Neural cell (in vitro differentiated cells): ENCODE measurements at regions not wholly inside any gene's neighbourhood (a gene's known extent, or its start where the extent isn't known, plus 50 kb on each side); places are given as distances from the start of the nearest gene placed in this dataset.

Experiments
- H2AFZ ChIP-seq: fragments of 200-600, 300-800 bp; sonication (generic), shearing (Covaris generic); 2 replicates; pipeline ENCODE4 v1.6.0; 2014; ENCODE audit warnings: low read depth, mild to moderate bottlenecking, antibody characterized with exemption, low read length, moderate library complexity
- H3F3A ChIP-seq: fragments of 200-600 bp; shearing (Covaris generic); 2 replicates; pipeline ENCODE4 v1.6.1; 2016; ENCODE audit warnings: mild to moderate bottlenecking, moderate library complexity, mixed read lengths, antibody characterized with exemption, low read length; ENCODE audit not compliant: insufficient read depth, poor library complexity, severe bottlenecking
- H3K27ac ChIP-seq: fragments of 200-600, 300-800 bp; sonication (generic), shearing (Covaris generic); 2 replicates; pipeline ENCODE4 v1.5.1; 2014; ENCODE audit warnings: mild to moderate bottlenecking, low read length, moderate library complexity
- H3K27me3 ChIP-seq: fragments of 300-800, 200-600 bp; sonication (generic), shearing (Covaris generic); 2 replicates; pipeline ENCODE4 v1.6.0; 2014; ENCODE audit warnings: mild to moderate bottlenecking, low read depth, low read length, moderate library complexity; ENCODE audit not compliant: insufficient read depth
- H3K36me3 ChIP-seq: fragments of 300-800, 200-600 bp; sonication (generic), shearing (Covaris generic); 2 replicates; pipeline ENCODE4 v1.5.1; 2014; ENCODE audit warnings: mild to moderate bottlenecking, antibody characterized with exemption, low read length, moderate library complexity; ENCODE audit not compliant: insufficient read depth
- H3K4me2 ChIP-seq: fragments of 300-800, 200-600 bp; sonication (generic), shearing (Covaris generic); 2 replicates; pipeline ENCODE4 v1.6.0; 2014; ENCODE audit warnings: mild to moderate bottlenecking, low read length
- H3K4me3 ChIP-seq: fragments of 300-800, 200-600 bp; sonication (generic), shearing (Covaris generic); 2 replicates; pipeline ENCODE4 v1.5.1; 2014; ENCODE audit warnings: mild to moderate bottlenecking, low read length, moderate library complexity
- H3K79me2 ChIP-seq: fragments of 200-600 bp; shearing (Covaris generic); replicated peaks from 2 replicates; pipeline ENCODE4 v1.6.0; 2014; ENCODE audit warnings: mild to moderate bottlenecking, low read length, moderate library complexity; ENCODE audit not compliant: insufficient read depth
- H3K9ac ChIP-seq: fragments of 300-800, 200-600 bp; sonication (generic), shearing (Covaris generic); 2 replicates; pipeline ENCODE4 v1.6.1; 2016; ENCODE audit warnings: mild to moderate bottlenecking, low read length, mixed read lengths
- H3K9me2 ChIP-seq: fragments of 200-600 bp; shearing (Covaris generic); 2 replicates; pipeline ENCODE4 v1.6.1; 2016; ENCODE audit warnings: mild to moderate bottlenecking, low read length, mixed read lengths; ENCODE audit not compliant: insufficient read depth
- H3K9me3 ChIP-seq: fragments of 200-600, 300-800 bp; sonication (generic), shearing (Covaris generic); 2 replicates; pipeline ENCODE4 v1.6.1; 2016; ENCODE audit warnings: mild to moderate bottlenecking, mixed run types, low read length, moderate library complexity, mixed read lengths
- H4K20me1 ChIP-seq: fragments of 200-600 bp; shearing (Covaris generic); 2 replicates; pipeline ENCODE4 v1.6.1; 2016; ENCODE audit warnings: mild to moderate bottlenecking, mixed run types; ENCODE audit not compliant: insufficient read depth
- EP300 ChIP-seq: fragments of 450-650 bp; conservative IDR thresholded peaks from 2 replicates; pipeline ENCODE4 v1.6.1; 2014; ENCODE audit warnings: antibody characterized with exemption, mild to moderate bottlenecking, moderate library complexity; ENCODE audit not compliant: poor library complexity, severe bottlenecking
- EZH2 ChIP-seq: fragments of 200-600, 300-800 bp; shearing (Covaris generic), sonication (generic); IDR thresholded peaks from 2 replicates; pipeline ENCODE4 v1.6.1; 2014; ENCODE audit warnings: antibody characterized with exemption, low read length, borderline replicate concordance, mild to moderate bottlenecking; ENCODE audit not compliant: insufficient read depth, poor library complexity, severe bottlenecking
- MXI1 ChIP-seq: fragments of 450-650 bp; conservative IDR thresholded peaks from 2 replicates; pipeline ENCODE4 v1.6.1; 2014; ENCODE audit warnings: antibody characterized with exemption, mild to moderate bottlenecking; ENCODE audit not compliant: poor library complexity, severe bottlenecking
- POLR2AphosphoS5 ChIP-seq: IDR thresholded peaks from 2 replicates; pipeline ENCODE4 v1.6.1; 2012
- RAD21 ChIP-seq: fragments of 450-650 bp; conservative IDR thresholded peaks from 2 replicates; pipeline ENCODE4 v1.6.1; 2014; ENCODE audit warnings: antibody characterized with exemption, mild to moderate bottlenecking, moderate library complexity
- SMC3 ChIP-seq: fragments of 450-650 bp; conservative IDR thresholded peaks from 2 replicates; pipeline ENCODE4 v1.6.1; 2014; ENCODE audit warnings: antibody characterized with exemption, mild to moderate bottlenecking, moderate library complexity; ENCODE audit not compliant: poor library complexity
- TAF1 ChIP-seq: IDR thresholded peaks from 2 replicates; pipeline ENCODE4 v1.6.1; 2012; ENCODE audit warnings: low read depth
- TF ChIP-seq, protein P1 (sequence below): fragments of 450-650 bp; IDR thresholded peaks from 2 replicates; pipeline ENCODE4 v1.5.1; 2014; ENCODE audit warnings: antibody characterized with exemption, mild to moderate bottlenecking, moderate library complexity; ENCODE audit not compliant: poor library complexity, severe bottlenecking
- TF ChIP-seq, protein P2 (sequence below): IDR thresholded peaks from 2 replicates; pipeline ENCODE4 v1.6.1; 2012; ENCODE audit warnings: borderline replicate concordance

DNA sequence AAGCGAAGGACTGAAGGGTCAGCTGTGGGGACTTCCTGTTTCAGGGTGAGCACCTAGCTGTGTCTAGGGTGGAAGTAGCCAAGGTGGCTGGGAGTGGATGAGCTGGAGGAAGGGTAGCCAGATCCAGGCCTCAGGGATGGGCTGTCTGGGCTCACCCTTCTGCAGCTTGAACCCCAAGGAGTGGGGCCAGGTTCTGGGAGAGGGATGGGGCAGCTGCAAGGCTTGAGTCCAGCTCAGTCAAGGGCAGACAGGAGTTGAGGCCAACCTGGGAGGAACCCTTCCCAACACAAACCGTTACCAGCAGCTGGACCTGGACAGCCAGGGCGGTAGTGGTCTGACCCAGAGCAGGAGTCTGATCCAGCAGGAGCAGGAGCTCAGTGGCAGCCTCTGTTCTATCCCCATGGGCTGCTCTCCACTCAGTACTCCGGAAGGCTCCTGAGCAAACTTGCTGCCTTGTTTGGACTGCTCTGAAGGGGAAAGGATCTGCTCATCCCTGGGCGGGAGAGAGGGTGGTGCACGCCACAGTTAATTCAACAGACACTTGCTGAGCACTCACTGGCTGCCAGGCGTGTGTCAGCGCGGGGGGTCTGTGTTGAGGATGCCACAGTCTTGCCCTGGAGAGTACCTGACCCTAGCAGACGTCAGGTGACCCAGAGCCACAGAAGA, 53.8 kb upstream of the THY1 start:
- H3K4me3 ChIP-seq = no peak overlapping the region
- no peak overlapping the region for H3K9ac ChIP-seq
- H3K36me3 ChIP-seq = no peaks in the 10 kb centered on the region
- H3K79me2 ChIP-seq = no peaks in the 10 kb centered on the region
- H3K27me3 ChIP-seq = no peaks in the 10 kb centered on the region
- no peak overlapping the region for H3K27ac ChIP-seq
- no peak overlapping the region for H3K4me2 ChIP-seq
- no peaks in the 10 kb centered on the region for H3K9me3 ChIP-seq
- TF ChIP-seq TAF1 = no peak
- TF ChIP-seq MXI1 = no peak
- TF ChIP-seq, protein P1, sequence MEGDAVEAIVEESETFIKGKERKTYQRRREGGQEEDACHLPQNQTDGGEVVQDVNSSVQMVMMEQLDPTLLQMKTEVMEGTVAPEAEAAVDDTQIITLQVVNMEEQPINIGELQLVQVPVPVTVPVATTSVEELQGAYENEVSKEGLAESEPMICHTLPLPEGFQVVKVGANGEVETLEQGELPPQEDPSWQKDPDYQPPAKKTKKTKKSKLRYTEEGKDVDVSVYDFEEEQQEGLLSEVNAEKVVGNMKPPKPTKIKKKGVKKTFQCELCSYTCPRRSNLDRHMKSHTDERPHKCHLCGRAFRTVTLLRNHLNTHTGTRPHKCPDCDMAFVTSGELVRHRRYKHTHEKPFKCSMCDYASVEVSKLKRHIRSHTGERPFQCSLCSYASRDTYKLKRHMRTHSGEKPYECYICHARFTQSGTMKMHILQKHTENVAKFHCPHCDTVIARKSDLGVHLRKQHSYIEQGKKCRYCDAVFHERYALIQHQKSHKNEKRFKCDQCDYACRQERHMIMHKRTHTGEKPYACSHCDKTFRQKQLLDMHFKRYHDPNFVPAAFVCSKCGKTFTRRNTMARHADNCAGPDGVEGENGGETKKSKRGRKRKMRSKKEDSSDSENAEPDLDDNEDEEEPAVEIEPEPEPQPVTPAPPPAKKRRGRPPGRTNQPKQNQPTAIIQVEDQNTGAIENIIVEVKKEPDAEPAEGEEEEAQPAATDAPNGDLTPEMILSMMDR = no peak
- no peak for TF ChIP-seq SMC3
- no peak for TF ChIP-seq POLR2AphosphoS5
- TF ChIP-seq EZH2 = no peak
- TF ChIP-seq, protein P2, sequence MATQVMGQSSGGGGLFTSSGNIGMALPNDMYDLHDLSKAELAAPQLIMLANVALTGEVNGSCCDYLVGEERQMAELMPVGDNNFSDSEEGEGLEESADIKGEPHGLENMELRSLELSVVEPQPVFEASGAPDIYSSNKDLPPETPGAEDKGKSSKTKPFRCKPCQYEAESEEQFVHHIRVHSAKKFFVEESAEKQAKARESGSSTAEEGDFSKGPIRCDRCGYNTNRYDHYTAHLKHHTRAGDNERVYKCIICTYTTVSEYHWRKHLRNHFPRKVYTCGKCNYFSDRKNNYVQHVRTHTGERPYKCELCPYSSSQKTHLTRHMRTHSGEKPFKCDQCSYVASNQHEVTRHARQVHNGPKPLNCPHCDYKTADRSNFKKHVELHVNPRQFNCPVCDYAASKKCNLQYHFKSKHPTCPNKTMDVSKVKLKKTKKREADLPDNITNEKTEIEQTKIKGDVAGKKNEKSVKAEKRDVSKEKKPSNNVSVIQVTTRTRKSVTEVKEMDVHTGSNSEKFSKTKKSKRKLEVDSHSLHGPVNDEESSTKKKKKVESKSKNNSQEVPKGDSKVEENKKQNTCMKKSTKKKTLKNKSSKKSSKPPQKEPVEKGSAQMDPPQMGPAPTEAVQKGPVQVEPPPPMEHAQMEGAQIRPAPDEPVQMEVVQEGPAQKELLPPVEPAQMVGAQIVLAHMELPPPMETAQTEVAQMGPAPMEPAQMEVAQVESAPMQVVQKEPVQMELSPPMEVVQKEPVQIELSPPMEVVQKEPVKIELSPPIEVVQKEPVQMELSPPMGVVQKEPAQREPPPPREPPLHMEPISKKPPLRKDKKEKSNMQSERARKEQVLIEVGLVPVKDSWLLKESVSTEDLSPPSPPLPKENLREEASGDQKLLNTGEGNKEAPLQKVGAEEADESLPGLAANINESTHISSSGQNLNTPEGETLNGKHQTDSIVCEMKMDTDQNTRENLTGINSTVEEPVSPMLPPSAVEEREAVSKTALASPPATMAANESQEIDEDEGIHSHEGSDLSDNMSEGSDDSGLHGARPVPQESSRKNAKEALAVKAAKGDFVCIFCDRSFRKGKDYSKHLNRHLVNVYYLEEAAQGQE = no peak
- no peak for TF ChIP-seq EP300
- no peak for TF ChIP-seq RAD21
- no peaks in the 10 kb centered on the region for H4K20me1 ChIP-seq
- no peak overlapping the region for H2AFZ ChIP-seq
- no peaks in the 10 kb centered on the region for H3F3A ChIP-seq
- no peaks in the 10 kb centered on the region for H3K9me2 ChIP-seq

DNA sequence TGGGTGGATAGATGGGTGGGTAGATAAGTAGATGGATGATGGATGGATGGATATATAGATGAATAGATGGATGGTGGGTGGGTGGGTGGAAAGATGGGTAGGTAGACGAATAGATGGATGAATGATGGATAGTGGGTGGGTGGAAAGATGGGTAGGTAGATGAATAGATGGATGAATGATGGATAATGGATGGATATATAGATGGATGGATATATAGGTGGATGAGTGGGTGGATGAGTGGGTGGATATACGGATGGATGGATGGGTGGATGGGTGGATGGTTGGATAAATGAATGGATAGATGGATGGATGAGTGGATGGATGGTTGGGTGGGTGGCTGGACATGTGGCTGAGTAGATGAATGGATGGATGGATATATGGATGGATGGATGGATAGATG, 53.1 kb upstream of the THY1 start:
- H3K4me2 ChIP-seq = no peak overlapping the region
- TF ChIP-seq, protein P2 = no peak
- no peak for TF ChIP-seq EP300
- no peak for TF ChIP-seq EZH2
- TF ChIP-seq SMC3 = no peak

More for the DNA sequence above, 53.1 kb upstream of the THY1 start:
- H4K20me1 ChIP-seq = no peaks in the 10 kb centered on the region
- no peak overlapping the region for H3K27ac ChIP-seq
- no peak overlapping the region for H3K9ac ChIP-seq
- H3K9me2 ChIP-seq = no peaks in the 10 kb centered on the region
- no peaks in the 10 kb centered on the region for H3K9me3 ChIP-seq
- no peaks in the 10 kb centered on the region for H3F3A ChIP-seq
- H3K27me3 ChIP-seq = no peaks in the 10 kb centered on the region
- H2AFZ ChIP-seq = no peak overlapping the region
- no peaks in the 10 kb centered on the region for H3K36me3 ChIP-seq
- H3K79me2 ChIP-seq = no peaks in the 10 kb centered on the region
- no peak overlapping the region for H3K4me3 ChIP-seq
